ENCODE measurements at regions not wholly inside any gene's neighbourhood (a gene's known extent, or its start where the extent isn't known, plus 50 kb on each side); places are given as distances from the start of the nearest gene placed in this dataset.
"Not testable (repeated sequence)": the region's sequence is repeated elsewhere in the genome, so short reads cannot be mapped to it uniquely, and the experiment has no call there.

DNA sequence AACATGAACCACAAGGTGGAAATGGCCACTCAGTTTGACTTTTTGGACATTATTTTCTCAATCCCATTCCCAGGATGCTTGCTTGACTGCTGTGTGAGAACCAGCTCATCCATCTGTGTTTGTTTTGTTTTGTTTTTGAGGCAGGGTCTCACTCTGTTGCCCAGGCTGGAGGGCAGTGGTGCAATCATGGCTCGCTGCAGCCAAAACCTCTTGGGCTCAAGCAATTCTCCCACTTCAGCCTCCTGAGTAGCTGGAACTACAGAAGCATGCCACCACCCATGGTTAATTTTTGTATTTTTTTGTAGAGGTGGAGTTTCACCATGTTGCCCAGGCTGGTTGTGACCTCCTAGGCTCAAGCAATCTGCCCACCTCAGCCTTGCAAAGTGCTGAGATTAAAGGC is 166.0 kb upstream of the CDH4 start:
- TF ChIP-seq, protein P1, sequence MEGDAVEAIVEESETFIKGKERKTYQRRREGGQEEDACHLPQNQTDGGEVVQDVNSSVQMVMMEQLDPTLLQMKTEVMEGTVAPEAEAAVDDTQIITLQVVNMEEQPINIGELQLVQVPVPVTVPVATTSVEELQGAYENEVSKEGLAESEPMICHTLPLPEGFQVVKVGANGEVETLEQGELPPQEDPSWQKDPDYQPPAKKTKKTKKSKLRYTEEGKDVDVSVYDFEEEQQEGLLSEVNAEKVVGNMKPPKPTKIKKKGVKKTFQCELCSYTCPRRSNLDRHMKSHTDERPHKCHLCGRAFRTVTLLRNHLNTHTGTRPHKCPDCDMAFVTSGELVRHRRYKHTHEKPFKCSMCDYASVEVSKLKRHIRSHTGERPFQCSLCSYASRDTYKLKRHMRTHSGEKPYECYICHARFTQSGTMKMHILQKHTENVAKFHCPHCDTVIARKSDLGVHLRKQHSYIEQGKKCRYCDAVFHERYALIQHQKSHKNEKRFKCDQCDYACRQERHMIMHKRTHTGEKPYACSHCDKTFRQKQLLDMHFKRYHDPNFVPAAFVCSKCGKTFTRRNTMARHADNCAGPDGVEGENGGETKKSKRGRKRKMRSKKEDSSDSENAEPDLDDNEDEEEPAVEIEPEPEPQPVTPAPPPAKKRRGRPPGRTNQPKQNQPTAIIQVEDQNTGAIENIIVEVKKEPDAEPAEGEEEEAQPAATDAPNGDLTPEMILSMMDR (IDR thresholded peaks at IDR 0.05; ENCODE audit: control insufficient read depth, extremely low read depth, insufficient read depth), result no peak
- DNase-seq (ENCODE audit: low read depth), result no peak
- H3K4me3 ChIP-seq (ENCODE audit: low read depth, low read length), result no peak overlapping the region

DNA sequence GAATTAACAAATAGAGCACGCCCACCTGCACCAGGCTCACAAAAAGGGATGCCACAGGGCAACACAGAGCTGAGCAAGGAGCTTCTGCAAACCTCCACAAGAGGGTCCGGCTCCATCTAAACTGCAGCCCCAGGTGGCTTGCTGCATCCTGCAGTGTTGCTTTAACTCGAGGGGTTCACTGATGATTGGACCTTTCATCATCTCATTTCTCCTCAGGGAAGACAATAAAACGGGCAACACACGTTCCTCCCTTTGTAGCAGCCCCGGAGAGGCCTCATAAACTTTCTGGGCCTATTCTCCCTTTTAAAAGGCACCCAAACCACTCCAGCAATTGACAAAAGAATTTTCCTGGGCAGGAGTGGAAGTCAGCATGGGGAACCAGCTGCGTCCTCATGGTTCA is 161.5 kb upstream of the CDH4 start:
- no peak for DNase-seq (ENCODE audit: low read depth)
- TF ChIP-seq, protein P1 (IDR thresholded peaks at IDR 0.05; ENCODE audit: control insufficient read depth, extremely low read depth, insufficient read depth), result no peak
- H3K4me3 ChIP-seq (ENCODE audit: low read depth, low read length), result no peak overlapping the region

DNA sequence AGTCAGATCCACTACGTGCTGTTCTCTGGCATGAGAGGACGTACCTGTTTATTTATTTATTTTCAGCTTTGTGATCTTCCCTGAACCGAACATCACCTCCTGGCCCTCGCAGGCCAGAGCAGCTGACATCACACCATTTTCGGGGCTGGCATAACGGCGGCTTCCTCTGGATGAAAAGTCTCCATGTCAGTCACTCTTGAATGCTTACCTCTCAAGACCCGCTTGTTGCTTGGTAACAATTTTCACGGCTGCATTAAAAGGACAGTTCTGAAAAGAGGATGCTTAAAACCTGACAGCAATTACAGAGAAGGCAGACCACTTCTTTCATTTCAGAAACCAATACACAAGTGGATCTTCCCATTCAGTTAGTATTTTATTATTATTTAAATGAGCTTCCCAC is 159.8 kb upstream of the CDH4 start:
- H3K4me3 ChIP-seq (ENCODE audit: low read depth, low read length), result no peak overlapping the region
- DNase-seq (ENCODE audit: low read depth), result no peak
- TF ChIP-seq, protein P1 (IDR thresholded peaks at IDR 0.05; ENCODE audit: control insufficient read depth, extremely low read depth, insufficient read depth), result no peak

DNA sequence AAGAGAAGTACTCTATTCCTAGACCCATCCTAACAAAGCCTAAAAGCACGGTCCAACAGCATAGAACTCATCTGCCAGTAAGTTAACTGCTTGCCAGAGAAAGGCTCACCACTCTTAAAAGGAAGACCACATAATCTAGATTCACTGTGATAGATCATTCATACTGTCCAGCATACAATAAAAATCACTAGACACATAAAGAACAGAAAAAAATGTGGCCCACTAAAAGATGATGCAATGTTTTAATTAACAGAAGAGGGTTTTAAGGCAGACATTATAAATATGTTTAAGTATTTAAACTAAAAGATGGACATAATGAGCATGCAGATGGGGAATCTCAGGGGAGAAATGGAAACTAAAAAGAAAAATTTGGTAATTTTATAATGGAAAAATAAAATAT is 157.5 kb upstream of the CDH4 start:
- DNase-seq (ENCODE audit: low read depth), result no peak
- TF ChIP-seq, protein P1 (IDR thresholded peaks at IDR 0.05; ENCODE audit: control insufficient read depth, extremely low read depth, insufficient read depth), result no peak
- no peak overlapping the region for H3K4me3 ChIP-seq (ENCODE audit: low read depth, low read length)

DNA sequence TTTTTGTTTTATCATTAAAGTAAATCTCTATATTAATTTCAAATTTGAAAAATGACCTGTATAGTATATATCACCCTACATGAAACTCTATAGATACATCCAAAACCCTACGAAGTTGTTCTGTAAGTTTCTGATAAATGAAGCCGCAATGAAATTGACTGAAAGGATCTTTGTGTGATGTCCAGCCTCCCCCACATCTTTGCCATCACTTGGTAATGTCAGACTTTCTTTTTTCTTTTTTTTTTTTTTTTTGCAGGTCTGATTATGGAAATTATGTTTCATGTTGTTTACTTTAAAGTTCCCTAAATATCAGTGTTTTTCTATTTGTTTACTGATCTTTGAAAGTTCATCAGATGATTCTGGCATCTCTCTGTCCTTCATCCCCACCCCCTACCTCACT is 155.6 kb upstream of the CDH4 start:
- TF ChIP-seq, protein P1 (IDR thresholded peaks at IDR 0.05; ENCODE audit: control insufficient read depth, extremely low read depth, insufficient read depth), result no peak
- H3K4me3 ChIP-seq (ENCODE audit: low read depth, low read length), result no peak overlapping the region
- no peak for DNase-seq (ENCODE audit: low read depth)

DNA sequence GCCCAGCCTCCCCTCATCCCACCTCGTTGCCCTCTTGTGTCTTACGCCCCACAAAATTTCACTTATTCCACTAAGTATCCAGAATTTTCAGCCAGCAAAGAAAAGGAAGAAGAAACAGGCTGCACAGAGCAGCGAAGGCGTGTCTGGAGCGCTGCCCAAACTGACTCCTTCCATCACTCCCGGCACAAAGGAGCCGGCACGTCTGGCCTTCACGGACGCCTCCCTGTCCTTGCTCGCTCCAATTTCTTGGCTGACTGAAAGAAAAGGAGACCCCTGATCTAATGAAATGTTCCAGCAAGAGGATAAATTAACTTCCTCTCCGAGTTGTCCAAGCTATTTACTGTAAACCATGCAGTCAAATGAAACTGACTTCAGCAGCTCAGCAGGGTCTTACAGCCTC is 152.3 kb upstream of the CDH4 start:
- TF ChIP-seq, protein P1 (IDR thresholded peaks at IDR 0.05; ENCODE audit: control insufficient read depth, extremely low read depth, insufficient read depth), result no peak
- no peak overlapping the region for H3K4me3 ChIP-seq (ENCODE audit: low read depth, low read length)

DNA sequence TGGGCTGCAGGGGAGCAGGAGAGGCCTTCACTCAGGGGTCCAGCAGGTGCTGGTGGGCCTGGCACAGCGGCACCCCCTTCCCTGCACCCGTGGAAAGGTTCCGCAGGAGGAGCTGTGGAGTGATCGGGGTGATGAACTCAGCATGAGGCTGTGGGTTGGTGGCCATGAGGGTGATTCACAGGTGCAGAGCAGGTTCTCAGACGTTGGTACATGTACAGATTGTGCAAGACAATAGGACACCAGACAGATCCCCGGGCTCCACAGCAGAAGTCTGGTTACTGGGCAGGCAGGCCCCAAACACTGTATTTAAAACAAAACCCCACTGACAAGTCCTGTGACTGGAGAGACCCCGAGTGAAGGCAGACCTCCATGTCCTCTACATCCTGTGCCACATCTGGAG is 151.6 kb upstream of the CDH4 start:
- TF ChIP-seq, protein P1 (IDR thresholded peaks at IDR 0.05; ENCODE audit: control insufficient read depth, extremely low read depth, insufficient read depth), result no peak
- no peak for DNase-seq (ENCODE audit: low read depth)
- H3K4me3 ChIP-seq (ENCODE audit: low read depth, low read length), result no peak overlapping the region

More for the DNA sequence above, 152.3 kb upstream of the CDH4 start:
- no peak for DNase-seq (ENCODE audit: low read depth)

DNA sequence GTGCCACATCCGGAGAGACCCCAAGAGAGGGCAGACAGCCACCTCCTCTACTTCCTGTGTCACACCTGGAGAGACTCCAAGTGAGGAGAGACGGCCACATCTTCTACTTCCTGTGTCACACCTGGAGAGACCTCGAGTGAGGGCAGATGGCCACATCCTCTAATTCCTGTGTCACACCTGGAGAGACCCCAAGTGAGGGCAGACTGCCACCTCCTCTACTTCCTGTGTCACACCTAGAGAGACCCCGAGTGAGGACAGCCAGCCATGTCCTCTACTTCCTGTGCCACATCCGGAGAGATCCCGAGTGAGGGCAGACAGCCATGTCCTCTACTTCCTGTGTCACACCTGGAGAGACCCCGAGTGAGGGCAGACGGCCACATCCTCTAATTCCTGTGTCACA is 150.7 kb upstream of the CDH4 start:
- DNase-seq (ENCODE audit: low read depth); H3K4me3 ChIP-seq (ENCODE audit: low read depth, low read length): not testable (repeated sequence)
